Inferior parietal cortex (tissue), 1 donor: ENCODE measurements at regions not wholly inside any gene's neighbourhood (a gene's known extent, or its start where the extent isn't known, plus 50 kb on each side); places are given as distances from the start of the nearest gene placed in this dataset.

Source experiments
- DNase-seq: peaks from one replicate; pipeline ENCODE4 v3.0.0-alpha.2; 2016; ENCODE audit errors: extremely low spot score

DNA sequence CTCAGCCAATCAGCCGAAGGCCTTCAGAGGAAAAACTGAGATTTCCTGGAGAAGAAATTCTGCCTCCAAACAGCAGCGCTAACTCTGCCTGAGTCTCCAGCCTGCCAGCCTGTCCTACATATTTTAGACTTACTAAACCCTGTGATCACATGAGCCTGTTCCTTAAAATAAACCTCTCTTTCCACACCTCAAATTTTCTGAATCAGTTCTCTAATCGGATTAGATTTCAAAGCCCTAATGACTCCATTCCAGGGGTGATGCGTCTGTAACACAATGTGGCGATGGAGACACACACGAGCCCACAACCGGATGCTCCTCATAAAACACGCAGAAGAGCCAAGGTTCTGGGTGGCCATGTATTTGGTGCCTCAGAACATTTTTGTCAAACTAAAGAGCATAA is 1371.2 kb downstream of the BRD1 start:
- peak; percentile 9 for DNase-seq

DNA sequence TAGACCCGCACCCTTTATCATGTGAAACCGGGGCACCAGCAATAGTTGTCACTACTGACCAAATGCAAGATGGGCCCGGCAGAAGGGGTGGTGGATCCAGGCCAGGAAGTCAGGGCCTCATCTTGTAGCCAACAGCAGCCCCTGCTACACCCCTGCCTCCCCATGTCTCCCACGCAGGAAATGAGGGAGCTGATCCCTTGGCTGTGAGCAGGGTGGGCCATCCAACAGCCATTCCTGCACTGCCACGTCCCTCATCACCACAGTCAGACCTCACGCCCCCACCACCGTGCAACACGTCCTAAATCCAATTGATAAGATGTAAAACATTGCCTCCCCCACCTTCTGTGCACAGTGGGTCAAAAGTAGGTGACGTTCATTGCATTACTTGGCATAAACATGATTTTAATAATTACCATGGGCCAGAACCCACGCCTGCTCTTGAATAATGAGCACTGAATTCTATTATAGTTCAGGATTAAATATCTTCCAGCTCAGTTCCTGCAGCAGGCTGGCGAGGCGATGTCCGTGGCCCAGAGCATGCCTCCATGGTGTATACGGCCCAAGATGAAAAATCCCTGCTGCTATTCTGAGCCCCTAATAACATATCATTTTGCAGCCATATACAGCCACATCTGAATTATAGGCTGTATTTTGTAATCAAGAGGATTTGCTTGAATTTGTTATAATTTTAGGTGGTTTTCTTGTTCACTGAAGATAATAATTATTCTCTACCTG is 1373.8 kb downstream of the BRD1 start:
- no peak for DNase-seq

- no peak for DNase-seq
Measured at GRCh38 chr22:48453171-48453570, 1374.5 kb downstream of the BRD1 start.

DNA sequence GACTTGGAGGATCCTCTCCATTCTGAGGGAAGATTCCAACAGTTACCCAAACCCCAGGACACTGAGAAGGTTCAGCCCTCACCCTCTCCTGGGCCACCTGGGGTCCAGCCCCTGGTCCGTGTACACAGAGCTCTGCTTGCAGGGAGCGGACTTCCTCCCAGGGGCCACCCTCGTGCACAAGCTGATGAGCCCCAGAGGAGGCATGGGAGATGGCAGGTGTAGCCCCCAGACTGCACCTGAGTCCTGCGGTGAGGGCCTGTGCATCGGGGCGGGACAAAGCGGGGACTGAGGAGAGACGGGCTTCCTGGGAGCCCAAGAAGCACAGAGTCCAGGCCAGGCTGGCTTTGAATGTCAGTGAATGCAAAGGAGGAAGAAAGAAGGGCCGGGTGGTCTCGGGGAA is 1374.9 kb downstream of the BRD1 start:
- DNase-seq = no peak

DNA sequence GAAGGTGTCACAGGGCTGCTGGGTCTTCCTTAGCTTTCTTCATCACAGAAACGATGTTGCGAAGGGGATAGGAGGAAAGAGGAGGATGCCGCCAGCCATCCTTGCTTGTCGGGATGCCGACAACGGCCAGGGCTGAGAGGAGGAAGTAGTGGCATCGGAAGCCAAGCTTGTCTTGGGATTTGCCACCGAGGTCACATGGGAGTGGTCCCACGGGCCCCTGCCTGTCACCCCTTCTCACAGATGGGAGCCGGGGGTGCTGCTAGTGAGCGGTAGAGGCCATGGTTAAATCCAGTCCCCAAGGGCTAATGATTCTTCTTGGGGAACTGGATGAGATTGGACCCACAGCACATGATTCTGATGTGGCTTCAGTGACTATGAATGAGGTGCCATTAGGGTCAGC is 1375.8 kb downstream of the BRD1 start:
- DNase-seq = no peak

- no peak for DNase-seq
Measured at GRCh38 chr22:48450188-48450825, 1377.4 kb downstream of the BRD1 start.

- no peak for DNase-seq
Measured at GRCh38 chr22:48449466-48450187, 1378.0 kb downstream of the BRD1 start.

DNA sequence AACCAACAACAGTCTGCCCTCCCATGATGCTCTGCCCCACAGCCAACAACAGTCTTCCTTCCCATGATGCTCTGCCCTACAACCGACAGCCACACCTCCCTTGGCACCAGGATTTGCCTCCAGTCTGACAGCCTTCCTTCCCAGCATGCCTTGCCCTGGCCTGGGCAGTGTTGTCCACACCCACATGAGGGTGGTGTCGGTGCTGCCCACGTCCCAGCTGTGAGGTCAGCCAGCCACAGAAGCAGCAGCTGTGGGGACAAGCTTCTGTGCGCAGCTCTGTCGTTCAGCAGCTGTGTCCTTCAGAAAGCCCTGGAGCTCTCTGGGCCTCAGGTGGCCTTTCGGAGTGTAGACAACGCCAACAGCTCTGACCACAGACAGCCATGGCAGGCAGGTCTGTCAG is 1378.9 kb downstream of the BRD1 start:
- no peak for DNase-seq

GRCh38 chr22:48445113-48445827 is 1382.4 kb downstream of the BRD1 start:
- no peak for DNase-seq

DNA sequence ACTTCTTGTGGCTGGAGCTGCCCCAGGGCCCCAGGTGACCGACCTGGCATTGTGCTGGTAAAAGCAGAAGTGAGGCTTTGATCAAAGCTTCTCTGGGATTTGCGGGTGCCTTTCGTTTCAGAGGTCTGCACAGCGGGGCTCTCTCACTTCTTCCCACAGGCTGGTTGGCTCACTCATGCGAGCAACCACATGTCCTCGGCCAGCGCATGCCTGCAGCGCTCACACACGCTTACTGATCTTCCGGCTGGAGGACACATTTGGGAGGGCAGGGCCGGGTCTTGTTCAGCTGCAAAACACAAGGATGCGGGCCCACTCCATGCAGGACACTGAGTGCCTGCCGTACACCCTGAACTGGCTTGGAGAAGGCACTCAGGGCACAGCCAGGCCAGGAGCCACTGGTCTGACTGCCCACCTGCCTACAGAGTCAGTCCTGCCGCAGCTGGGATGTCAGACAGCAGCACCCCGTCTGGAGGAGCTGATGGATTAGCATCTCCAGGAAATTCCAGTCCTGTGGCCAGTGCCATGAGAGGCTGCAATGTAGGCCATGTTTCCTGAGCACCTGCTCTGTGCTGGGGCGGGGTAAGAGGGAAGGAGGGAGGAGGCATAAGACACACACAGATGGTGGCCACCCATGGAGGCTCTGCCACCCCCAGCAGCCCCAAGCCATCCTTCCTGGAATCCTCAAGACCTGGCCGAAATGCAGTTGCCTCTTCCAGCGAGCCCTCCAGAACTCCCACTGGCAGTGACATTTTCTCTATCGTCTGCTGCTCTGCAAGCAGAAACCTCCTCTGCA is 1383.2 kb downstream of the BRD1 start:
- no peak for DNase-seq

DNA sequence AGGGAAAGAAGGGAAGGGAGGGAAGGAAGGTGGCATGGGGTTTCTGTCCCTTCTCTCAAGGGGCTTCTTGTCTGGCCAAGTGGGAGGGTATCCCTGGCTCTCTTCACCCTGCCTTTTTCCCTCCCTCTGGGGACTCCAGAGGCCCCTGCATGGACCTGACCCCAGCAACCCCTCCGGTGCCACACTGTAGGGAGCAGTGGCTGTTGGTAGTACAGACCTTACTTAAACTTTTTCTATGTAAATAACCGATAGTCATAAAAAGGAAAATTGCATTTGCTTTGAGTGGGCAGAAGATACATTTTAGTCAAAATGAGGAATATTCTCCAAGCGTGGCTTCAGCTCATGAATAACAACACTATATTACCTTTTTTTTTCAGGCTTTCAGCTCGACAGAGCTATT is 1384.0 kb downstream of the BRD1 start:
- DNase-seq = no peak

DNA sequence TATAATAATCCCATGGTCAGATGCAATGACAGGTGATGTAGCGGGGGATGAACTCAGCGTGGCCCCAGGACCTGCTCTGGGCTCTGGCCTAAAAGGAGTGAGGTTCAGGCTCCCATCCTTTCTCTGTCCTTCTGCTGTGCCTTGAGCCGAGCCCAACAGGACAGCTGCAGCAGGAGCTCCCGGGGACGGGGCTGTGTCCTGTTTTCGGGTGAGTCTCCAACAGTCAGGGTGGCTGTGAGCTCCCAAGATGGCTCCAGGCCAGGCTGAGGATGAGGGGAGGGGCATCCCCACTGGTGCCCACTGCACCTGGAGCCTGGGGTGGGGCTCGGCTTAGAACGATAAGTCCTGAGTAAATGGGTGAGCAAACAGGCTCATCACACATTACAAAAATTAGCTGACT is 1385.0 kb downstream of the BRD1 start:
- DNase-seq = no peak

DNA sequence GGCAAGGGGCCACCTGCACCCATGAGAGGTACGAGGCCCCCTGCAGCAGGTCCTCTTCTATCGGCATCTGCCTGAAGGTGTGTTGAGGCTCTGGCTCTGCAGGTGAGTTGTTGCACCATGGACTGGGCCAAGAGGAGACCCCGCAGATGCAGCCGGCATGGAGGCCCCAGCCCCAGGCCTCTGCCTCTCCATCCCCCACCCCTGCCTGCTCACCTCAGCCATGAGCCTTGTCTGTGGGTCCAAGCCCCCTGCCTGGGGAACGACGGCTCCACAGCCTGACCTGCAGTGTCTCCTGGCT is 1386.2 kb downstream of the BRD1 start:
- DNase-seq = no peak

DNA sequence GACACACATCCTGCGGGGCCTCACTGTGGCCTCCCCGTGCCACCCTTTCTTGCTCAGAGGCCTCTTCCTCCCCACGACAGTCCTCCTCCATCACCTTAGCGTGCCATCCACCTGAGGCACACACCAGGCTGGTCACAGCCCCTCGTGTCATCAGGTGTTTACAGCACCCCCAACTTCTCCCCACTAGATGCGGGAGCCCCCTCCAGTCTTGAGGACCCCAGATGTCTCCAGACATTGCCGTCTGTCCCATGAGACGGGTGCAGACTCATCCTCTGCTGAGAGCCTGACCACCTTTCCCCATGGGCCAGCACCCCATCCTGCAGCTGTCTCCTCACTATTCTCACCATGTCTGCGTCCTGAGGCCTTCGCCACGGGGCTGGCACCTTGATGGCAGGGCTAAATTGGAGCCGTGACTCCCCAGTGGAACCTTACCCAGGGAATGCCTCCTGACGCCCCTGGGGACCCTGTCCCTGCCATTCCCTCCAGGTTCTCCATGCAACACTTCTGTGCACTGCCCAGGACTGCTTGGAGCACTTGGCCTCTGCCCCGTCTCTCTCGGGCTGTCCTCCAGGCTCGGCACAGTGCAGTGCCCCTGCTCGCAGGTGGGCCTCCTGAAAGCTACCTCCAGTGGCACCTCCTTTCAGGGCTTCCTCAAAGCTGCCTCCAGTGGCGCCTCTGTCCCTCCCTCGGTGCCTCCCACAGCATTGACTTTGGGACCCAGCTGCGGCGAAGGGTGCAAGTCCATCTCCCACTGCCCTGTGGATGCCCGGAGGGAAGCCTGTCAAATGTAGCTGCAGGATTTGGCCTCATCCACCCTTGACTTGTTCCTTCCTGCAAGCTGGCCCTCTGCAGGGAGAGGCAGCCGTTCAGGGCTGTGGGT is 1386.8 kb downstream of the BRD1 start:
- DNase-seq = no peak

GRCh38 chr22:48440176-48440575 is 1387.5 kb downstream of the BRD1 start:
- no peak for DNase-seq

- DNase-seq = no peak
Measured at GRCh38 chr22:48439560-48440135, 1388.0 kb downstream of the BRD1 start.

DNA sequence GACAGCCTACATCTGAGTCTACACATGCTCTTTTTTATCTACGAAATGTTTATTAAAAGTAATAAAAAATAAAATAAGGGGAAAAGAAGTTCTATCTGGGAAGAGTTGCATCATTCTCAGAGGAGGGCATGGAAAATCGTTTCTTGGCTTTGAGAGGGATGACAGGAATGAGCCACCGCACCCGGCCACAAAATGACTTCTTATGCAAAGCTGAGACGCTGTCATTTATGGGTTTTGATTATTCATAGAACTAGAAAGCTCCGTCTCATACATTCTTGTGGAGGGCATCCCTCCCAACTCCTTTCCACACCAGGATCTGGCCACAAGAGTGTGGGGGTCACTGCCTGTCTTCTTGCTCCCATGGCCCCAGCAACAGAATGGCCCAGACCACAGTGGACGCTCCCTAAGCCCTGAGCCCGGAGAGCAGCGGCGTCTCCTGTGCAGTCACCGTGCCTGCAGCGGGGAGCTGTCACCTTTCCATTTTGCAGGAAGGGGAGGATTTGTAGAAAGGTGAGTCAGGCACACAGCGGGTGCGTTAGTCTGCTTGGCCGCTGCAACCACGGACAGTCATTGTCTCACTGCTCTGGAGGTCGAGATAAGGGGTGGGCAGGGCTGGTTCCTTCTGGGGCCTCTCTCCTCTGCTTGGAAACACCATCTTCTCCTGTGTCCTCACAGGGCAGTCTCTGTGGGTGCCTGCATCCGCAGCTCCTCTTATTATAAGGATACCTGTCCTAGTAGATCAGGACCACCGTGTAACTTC is 1388.7 kb downstream of the BRD1 start:
- no peak for DNase-seq

DNA sequence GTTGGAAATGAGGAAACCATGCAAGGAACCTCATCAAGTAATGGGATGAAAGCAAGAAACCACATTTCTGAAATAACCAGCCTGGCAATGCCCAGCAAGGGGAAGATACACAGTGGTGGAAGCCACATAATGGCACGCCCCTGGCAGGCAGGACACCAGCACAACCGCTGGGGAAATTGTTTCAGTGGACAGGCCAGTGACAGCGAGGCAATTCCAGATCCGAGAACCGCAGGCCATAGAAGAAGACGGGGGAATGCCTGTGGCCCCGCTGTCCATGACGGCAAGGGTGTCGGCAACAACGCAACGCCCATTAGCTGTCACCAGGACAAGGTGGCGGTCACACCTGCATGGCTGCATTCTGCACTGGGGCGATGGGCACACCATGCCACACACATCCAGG is 1389.6 kb downstream of the BRD1 start:
- no peak for DNase-seq

DNA sequence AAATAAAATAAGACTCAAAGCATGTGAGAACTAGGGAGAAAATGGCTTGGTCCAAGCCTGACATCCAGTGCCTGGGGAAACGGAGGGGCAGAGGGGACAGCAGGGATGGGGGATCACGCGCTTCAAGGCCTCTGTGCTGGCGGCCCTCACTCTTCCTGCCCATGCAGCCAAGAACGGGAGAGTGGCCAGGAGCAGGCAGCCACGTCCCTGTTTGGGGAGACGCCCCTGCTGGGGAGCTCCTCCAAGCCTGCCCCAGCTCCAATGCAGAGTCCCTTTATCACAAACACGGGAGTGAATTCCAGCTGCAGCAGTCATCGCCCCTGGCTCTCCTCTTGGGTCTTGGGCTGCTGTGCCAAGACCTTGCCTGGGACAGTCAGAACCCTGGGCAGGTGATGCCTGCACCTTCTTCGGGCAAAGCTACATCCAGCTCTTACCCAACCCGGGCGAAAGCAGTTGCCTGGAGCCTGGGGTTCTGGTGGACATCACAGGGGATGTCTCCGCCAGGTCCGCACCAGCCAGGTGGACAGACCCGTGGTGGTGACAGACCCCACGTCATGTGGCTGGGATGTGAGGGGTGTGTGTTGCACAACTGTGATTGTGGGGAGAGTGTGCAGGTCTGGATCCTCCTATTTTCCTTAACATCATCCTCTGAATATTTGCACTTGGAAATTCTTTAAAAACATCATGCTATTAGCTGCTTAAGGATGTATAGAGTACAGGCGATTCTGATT is 1391.3 kb downstream of the BRD1 start:
- DNase-seq = no peak
